Neural cell (in vitro differentiated cells): ENCODE measurements at regions not wholly inside any gene's neighbourhood (a gene's known extent, or its start where the extent isn't known, plus 50 kb on each side); places are given as distances from the start of the nearest gene placed in this dataset.

ENCODE experiments used
- H2AFZ ChIP-seq: fragments of 200-600, 300-800 bp; sonication (generic), shearing (Covaris generic); 2 replicates; pipeline ENCODE4 v1.6.0; 2014; ENCODE audit warnings: low read depth, mild to moderate bottlenecking, antibody characterized with exemption, low read length, moderate library complexity
- H3F3A ChIP-seq: fragments of 200-600 bp; shearing (Covaris generic); 2 replicates; pipeline ENCODE4 v1.6.1; 2016; ENCODE audit warnings: mild to moderate bottlenecking, moderate library complexity, mixed read lengths, antibody characterized with exemption, low read length; ENCODE audit not compliant: insufficient read depth, poor library complexity, severe bottlenecking
- H3K27ac ChIP-seq: fragments of 200-600, 300-800 bp; sonication (generic), shearing (Covaris generic); 2 replicates; pipeline ENCODE4 v1.5.1; 2014; ENCODE audit warnings: mild to moderate bottlenecking, low read length, moderate library complexity
- H3K27me3 ChIP-seq: fragments of 300-800, 200-600 bp; sonication (generic), shearing (Covaris generic); 2 replicates; pipeline ENCODE4 v1.6.0; 2014; ENCODE audit warnings: mild to moderate bottlenecking, low read depth, low read length, moderate library complexity; ENCODE audit not compliant: insufficient read depth
- H3K36me3 ChIP-seq: fragments of 300-800, 200-600 bp; sonication (generic), shearing (Covaris generic); 2 replicates; pipeline ENCODE4 v1.5.1; 2014; ENCODE audit warnings: mild to moderate bottlenecking, antibody characterized with exemption, low read length, moderate library complexity; ENCODE audit not compliant: insufficient read depth
- H3K4me2 ChIP-seq: fragments of 300-800, 200-600 bp; sonication (generic), shearing (Covaris generic); 2 replicates; pipeline ENCODE4 v1.6.0; 2014; ENCODE audit warnings: mild to moderate bottlenecking, low read length
- H3K4me3 ChIP-seq: fragments of 300-800, 200-600 bp; sonication (generic), shearing (Covaris generic); 2 replicates; pipeline ENCODE4 v1.5.1; 2014; ENCODE audit warnings: mild to moderate bottlenecking, low read length, moderate library complexity
- H3K79me2 ChIP-seq: fragments of 200-600 bp; shearing (Covaris generic); replicated peaks from 2 replicates; pipeline ENCODE4 v1.6.0; 2014; ENCODE audit warnings: mild to moderate bottlenecking, low read length, moderate library complexity; ENCODE audit not compliant: insufficient read depth
- H3K9ac ChIP-seq: fragments of 300-800, 200-600 bp; sonication (generic), shearing (Covaris generic); 2 replicates; pipeline ENCODE4 v1.6.1; 2016; ENCODE audit warnings: mild to moderate bottlenecking, low read length, mixed read lengths
- H3K9me2 ChIP-seq: fragments of 200-600 bp; shearing (Covaris generic); 2 replicates; pipeline ENCODE4 v1.6.1; 2016; ENCODE audit warnings: mild to moderate bottlenecking, low read length, mixed read lengths; ENCODE audit not compliant: insufficient read depth
- H3K9me3 ChIP-seq: fragments of 200-600, 300-800 bp; sonication (generic), shearing (Covaris generic); 2 replicates; pipeline ENCODE4 v1.6.1; 2016; ENCODE audit warnings: mild to moderate bottlenecking, mixed run types, low read length, moderate library complexity, mixed read lengths
- H4K20me1 ChIP-seq: fragments of 200-600 bp; shearing (Covaris generic); 2 replicates; pipeline ENCODE4 v1.6.1; 2016; ENCODE audit warnings: mild to moderate bottlenecking, mixed run types; ENCODE audit not compliant: insufficient read depth
- CTCF ChIP-seq: fragments of 450-650 bp; IDR thresholded peaks from 2 replicates; pipeline ENCODE4 v1.5.1; 2014; ENCODE audit warnings: antibody characterized with exemption, mild to moderate bottlenecking, moderate library complexity; ENCODE audit not compliant: poor library complexity, severe bottlenecking
- EP300 ChIP-seq: fragments of 450-650 bp; conservative IDR thresholded peaks from 2 replicates; pipeline ENCODE4 v1.6.1; 2014; ENCODE audit warnings: antibody characterized with exemption, mild to moderate bottlenecking, moderate library complexity; ENCODE audit not compliant: poor library complexity, severe bottlenecking
- EZH2 ChIP-seq: fragments of 200-600, 300-800 bp; shearing (Covaris generic), sonication (generic); IDR thresholded peaks from 2 replicates; pipeline ENCODE4 v1.6.1; 2014; ENCODE audit warnings: antibody characterized with exemption, low read length, borderline replicate concordance, mild to moderate bottlenecking; ENCODE audit not compliant: insufficient read depth, poor library complexity, severe bottlenecking
- MXI1 ChIP-seq: fragments of 450-650 bp; conservative IDR thresholded peaks from 2 replicates; pipeline ENCODE4 v1.6.1; 2014; ENCODE audit warnings: antibody characterized with exemption, mild to moderate bottlenecking; ENCODE audit not compliant: poor library complexity, severe bottlenecking
- POLR2AphosphoS5 ChIP-seq: IDR thresholded peaks from 2 replicates; pipeline ENCODE4 v1.6.1; 2012
- RAD21 ChIP-seq: fragments of 450-650 bp; conservative IDR thresholded peaks from 2 replicates; pipeline ENCODE4 v1.6.1; 2014; ENCODE audit warnings: antibody characterized with exemption, mild to moderate bottlenecking, moderate library complexity
- REST ChIP-seq: IDR thresholded peaks from 2 replicates; pipeline ENCODE4 v1.6.1; 2012; ENCODE audit warnings: borderline replicate concordance
- SMC3 ChIP-seq: fragments of 450-650 bp; conservative IDR thresholded peaks from 2 replicates; pipeline ENCODE4 v1.6.1; 2014; ENCODE audit warnings: antibody characterized with exemption, mild to moderate bottlenecking, moderate library complexity; ENCODE audit not compliant: poor library complexity
- TAF1 ChIP-seq: IDR thresholded peaks from 2 replicates; pipeline ENCODE4 v1.6.1; 2012; ENCODE audit warnings: low read depth

GRCh38 chr1:223016381-223016780 is 126.7 kb downstream of the TLR5 start:
- Histone ChIP-seq H3K9me2 (no peaks in the 10 kb centered on the region), H4K20me1 (no peaks in the 10 kb centered on the region), H2AFZ (no peak overlapping the region), H3K4me3 (no peak overlapping the region), H3K9ac (no peak overlapping the region), H3K4me2 (no peak overlapping the region), H3K79me2 (no peaks in the 10 kb centered on the region), H3K27ac (no peak overlapping the region), H3K9me3 (no peaks in the 10 kb centered on the region), H3K36me3 (no peaks in the 10 kb centered on the region), H3F3A (no peaks in the 10 kb centered on the region), H3K27me3 (no peaks in the 10 kb centered on the region)
- TF ChIP-seq SMC3 (no peak), MXI1 (no peak), POLR2AphosphoS5 (no peak), EP300 (no peak), RAD21 (no peak), EZH2 (no peak), REST (no peak), TAF1 (no peak), CTCF (no peak)

GRCh38 chr1:223016890-223017289 is 126.2 kb downstream of the TLR5 start:
- Histone ChIP-seq H3K9me2 (no peaks in the 10 kb centered on the region), H3K27me3 (no peaks in the 10 kb centered on the region), H2AFZ (no peak overlapping the region), H3K27ac (no peak overlapping the region), H3K79me2 (no peaks in the 10 kb centered on the region), H3K36me3 (no peaks in the 10 kb centered on the region), H3K4me3 (no peak overlapping the region), H4K20me1 (no peaks in the 10 kb centered on the region), H3K9me3 (no peaks in the 10 kb centered on the region), H3K4me2 (no peak overlapping the region), H3K9ac (no peak overlapping the region), H3F3A (no peaks in the 10 kb centered on the region)
- no peak for TF ChIP-seq POLR2AphosphoS5
- no peak for TF ChIP-seq EP300
- TF ChIP-seq SMC3: no peak
- TF ChIP-seq MXI1: no peak
- no peak for TF ChIP-seq CTCF
- TF ChIP-seq REST: no peak
- TF ChIP-seq RAD21: no peak
- no peak for TF ChIP-seq TAF1
- no peak for TF ChIP-seq EZH2
